ENCODE measurements at regions not wholly inside any gene's neighbourhood (a gene's known extent, or its start where the extent isn't known, plus 50 kb on each side); places are given as distances from the start of the nearest gene placed in this dataset.
A peak's percentile ranks its signal among the peaks of the same experiment; 100 is the strongest.

DNA sequence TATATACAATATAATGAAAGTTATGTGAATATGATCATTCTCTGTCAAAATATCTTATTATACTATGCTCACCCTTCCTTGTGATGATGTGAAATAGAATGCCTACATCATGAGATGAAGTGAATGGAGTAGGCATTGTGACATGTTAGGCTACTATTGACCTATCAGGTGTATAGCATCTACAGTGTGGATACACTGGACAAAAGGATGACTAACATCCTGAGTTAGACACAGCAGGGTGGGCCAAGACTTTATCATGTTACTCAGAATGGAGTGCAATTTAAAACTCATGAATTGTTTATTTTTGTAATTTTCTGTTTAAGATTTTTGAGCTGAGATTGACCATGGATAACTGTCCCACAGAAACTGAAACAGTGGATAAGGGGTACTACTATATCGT is 53.4 kb upstream of the NAV3 start:
- DNase-seq, result no peak

DNA sequence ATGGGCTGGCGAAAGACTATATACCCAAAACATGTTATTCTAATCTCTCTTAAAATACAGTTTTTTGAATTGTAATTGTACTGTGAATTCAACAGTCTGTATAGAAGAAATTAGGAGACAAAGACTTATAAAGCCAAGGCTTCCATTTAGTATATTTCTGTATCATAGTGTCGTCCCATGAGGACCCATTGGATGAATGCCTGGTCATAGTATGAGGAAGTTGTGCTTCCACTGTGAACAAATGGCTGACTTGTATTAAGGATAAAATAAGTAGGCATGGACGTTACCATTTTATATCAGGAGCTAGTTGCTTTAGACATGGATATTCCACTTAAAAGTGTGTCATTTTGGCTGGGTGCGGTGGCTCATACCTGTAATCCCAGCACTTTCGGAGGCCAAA is 55.9 kb upstream of the NAV3 start:
- no peak for DNase-seq

DNA sequence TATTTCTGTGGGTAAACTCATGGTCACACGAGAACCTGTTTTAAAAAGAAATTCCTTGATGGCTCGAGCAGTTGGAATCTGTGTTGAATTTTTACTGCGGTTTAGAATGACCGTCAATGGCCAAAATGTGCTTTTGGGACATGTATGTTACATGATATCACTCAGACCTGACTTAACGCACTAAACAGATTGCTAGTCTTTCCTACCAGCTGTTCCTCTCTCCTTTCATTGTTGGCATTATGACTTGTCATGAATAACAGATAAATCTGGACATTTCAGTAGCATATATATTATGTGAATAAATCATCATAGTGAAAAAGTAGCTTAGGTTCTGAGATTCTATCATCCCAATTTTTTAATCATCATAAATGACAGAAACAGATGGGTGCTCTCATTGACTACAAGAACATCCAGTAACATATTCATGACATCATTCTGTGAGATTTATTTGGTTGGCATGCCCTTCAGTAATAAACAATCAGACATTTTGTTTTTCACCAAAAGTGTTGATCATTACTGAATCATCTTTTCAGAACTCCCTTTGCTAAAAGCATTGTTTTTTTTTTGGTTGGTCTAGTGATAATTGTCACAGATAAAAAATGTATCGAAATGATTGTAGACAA is 57.9 kb upstream of the NAV3 start:
- DNase-seq, result no peak

DNA sequence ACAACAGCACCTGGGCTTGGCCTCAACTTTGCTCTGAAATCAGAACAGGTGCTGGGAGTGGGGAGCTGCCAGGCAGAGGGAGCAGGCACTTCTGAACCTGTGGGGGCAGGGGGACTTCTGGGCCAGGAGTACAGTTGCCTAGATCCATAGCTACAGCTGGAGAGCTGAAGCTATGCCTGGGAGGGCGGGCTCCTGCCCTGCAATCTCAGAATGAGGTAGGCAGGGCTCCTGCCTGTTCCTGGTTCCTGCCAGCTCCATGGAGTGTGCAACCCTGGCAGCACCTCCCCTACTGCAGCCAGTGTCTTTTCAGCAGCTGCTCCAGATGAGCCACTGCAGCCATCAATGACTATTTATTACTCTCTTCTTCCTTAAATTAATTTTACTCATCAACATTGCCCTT is 62.1 kb upstream of the NAV3 start:
- no peak for DNase-seq

DNA sequence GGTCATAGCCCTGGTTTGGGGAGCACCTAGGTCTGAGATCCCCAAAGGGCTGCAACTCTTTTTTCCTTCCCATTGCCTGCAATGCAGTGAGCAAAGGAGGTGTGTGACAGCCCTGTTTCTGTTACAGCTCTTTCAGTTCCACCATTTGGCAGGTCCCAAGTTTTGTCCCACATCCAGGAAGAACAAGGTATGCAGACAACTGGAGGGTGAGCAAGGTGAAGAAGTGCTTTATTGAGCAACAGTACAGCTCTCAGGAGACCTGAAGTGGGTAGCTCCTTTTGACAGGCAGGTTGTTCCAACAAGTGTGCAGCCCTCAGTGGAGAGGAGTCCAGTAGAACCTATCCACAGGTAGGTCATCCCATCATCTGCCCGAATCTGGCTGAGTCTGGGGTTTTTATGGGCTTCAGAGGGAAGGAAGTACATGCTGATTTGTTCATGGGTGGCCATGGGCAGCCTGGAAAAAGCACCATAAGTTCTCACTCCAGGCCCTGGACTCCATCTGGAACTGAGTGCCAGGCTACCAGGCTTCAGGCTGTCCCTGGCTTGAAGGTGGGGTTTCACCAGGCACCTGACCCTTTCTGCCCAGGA is 62.8 kb upstream of the NAV3 start:
- DNase-seq, result no peak

DNA sequence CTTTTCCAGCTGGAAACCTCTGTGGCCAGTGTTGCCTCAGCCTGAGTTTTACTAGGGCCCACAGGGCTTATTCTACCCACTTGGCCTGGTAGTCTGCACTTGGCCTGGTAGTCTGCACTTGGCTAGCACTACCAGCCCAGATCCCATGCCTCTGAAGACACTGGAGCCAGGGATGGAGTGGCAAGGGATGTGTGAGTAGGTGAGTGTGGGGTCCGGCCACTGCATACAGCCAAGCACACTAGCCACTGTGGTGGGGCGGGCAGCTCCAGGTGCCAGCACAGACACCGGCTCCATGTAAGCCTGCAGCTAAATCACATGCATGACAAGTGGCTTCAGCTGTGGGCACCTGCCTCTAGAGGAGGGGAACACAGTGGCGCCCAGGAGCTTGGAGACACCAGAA is 63.4 kb upstream of the NAV3 start:
- DNase-seq, result no peak

DNA sequence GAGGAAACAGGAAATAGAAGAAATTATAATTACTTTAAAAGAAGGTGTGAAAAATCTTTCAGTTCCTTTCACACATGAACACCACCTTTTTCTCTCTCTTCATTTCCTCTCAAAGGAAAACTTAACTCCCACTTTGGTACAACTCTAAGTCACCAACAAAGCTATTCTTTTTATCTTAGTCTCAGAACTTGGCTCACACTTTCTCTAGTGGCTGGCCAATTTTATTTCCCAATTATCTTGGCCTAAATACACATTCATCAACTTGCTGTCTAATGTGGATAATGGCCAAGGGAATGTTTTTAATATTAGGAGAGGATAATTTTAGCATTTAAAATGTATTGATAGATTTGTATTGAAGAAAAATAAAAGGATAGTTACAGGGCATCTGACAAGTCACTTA is 64.5 kb upstream of the NAV3 start:
- no peak for DNase-seq

DNA sequence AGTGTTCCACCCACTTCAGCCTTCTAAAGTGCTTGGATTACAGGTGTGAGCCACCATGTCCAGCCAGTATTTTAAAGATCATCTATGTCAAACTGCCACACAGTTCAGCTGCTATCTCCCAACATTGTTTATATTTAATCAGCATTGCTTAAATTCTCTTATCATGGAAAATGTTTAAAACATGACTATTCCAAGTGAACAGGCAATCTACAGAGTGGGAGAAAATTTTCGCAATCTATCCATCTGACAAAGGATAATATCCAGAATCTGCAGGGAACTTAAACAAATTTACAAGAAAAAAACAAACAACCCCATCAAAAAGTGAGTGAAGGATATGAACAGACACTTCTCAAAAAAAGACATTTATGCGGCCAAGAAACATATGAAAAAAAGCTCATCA is 69.4 kb upstream of the NAV3 start:
- no peak for DNase-seq

DNA sequence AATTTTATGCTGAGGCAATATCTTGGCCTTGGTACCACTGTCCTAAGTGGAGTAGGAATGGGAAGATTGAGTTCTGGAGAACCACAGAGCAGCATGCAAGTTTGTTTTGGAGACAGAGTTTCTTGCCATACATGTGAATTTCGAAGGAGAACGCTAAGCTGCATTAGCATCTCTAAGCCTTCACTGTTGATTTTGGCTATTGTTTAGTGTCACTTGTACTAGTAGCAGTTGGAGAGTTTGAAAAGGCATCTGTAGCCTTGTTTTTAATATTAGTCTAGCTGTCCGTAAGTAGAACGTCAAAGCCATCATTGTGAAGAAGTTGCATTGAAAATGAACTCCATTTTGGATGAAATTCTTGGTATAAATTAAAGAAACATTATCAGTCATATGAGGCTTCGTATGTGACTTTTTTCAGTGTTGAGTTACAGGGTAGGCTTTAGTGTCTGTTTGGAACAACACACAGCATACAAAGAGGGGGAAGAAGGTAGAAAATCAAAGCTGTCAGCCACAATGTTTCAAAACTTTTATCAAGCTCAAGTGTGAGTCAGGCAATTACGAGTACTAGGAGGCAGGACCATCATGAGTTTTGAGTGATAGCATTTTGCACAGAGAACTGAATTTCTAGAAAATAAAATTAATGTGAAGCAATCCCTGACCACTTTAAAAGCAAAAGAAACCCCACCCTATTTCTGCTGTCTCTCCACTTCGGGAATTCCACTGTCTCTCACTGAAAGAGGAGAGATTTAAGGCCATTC is 70.2 kb upstream of the NAV3 start:
- no peak for DNase-seq

DNA sequence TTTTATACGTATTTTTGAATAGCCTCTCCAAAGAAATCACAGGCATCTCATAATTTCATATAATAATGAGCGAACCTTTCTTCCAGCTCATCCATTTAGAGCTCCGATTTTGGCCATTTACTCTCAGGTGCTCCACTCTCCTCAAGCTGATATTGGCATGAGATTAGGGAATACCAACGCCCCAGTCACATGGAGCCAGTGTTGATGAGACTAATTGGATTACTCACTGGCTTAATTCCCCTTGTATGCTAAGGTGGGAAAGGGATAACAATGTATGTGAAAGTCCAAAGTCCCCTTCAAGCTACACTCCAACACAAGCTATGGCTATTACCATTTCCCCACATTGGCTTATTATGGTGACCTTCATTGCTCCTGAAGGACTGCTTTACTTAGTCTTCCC is 76.6 kb upstream of the NAV3 start:
- no peak for DNase-seq

DNA sequence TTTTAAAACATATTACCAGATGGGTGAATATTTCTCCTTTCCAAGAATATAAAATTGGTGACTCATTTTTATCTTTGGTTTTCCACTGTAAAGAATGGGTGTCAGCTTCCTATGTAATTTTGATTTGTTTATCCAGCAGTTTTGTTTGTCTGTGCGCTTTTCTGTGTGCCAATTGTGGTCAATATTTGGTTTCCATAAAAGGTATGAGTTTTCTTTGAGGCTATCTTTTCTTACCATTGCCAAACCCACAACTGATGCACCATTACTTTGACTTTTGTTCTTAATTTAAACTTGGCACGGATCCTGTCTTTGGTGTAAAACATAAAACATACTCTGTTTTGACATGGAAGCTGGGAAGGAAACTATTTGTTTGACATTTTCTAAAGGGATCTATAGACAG is 78.8 kb upstream of the NAV3 start:
- no peak for DNase-seq

DNA sequence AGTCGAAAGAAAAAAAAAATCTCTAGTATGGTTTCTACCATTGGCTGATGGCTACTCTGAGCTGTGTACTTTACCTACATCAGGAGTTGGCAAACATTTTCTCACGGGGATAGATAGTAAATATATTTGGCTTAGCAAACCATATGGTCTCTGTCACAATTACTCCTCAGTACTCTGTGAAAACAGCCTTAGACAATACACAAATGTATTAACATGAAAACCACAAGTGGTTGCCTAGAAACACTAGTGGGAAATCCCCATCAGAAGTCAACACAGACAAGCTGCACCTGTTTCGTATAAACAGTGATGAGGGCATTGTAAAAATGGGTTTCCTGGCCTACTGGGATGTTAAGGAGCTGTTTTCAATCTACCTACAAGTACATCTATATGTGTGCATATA is 84.6 kb upstream of the NAV3 start:
- DNase-seq, result no peak

DNA sequence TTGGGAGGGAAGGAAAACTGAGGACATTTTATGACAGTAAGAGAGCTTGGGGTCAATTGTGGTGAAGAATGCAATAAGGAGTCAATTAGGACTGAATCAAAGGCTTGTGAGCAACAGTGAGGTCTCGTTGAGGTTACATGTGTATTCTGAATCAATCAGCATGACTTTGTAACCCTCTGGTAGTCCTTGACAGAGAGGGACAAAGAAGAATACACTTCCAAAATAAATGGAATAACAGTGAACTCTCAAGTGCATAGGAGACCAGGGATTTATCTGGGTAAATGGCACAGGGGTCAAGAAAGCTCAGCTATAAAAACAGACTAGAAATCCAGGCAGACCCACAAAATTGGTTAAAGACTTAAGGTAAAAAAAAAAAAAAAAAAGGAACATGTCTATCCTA is 85.1 kb upstream of the NAV3 start:
- no peak for DNase-seq

DNA sequence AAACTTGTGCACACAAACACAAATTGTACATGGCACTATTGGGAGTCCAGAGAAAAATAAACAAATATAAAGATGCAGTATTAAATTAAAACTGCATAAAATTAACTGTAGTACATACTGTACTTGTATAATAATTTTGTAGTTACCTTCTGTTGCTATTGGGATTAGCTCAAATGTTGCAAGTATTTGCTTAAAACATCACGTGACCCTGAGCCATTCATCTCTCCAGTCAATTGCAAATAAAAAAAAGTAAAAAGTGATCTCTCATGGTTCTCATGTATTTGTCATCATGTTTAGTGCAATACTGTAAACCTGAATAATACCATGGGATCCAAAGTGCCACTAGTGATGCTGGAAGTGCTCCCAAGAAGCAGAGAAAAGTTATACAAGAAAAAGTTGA is 88.1 kb upstream of the NAV3 start:
- DNase-seq, result no peak

DNA sequence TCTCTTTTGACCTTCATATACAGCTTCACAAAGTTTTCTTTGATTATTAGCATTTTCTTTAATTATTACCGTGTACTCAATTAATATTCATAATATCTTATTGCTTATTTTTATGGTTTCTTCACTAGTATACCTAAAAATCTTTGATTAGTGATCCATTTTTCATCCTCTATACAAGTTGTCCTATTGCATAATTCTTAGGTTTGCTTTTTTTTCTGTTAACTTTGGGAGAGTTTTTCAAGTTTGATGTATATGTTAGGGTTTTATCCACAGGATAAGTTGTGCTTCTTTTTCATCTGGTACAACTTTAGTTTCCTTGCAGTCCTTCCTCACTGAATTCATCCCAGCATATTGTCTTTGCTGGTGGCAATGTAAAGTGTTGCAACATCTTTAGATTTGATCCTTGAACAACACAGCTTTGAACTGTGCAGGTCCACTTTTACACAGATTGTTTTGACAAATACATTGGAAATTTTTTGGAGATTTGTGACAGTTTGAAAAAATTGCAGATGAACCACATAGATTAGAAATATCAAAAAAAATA is 88.6 kb upstream of the NAV3 start:
- DNase-seq, result no peak

DNA sequence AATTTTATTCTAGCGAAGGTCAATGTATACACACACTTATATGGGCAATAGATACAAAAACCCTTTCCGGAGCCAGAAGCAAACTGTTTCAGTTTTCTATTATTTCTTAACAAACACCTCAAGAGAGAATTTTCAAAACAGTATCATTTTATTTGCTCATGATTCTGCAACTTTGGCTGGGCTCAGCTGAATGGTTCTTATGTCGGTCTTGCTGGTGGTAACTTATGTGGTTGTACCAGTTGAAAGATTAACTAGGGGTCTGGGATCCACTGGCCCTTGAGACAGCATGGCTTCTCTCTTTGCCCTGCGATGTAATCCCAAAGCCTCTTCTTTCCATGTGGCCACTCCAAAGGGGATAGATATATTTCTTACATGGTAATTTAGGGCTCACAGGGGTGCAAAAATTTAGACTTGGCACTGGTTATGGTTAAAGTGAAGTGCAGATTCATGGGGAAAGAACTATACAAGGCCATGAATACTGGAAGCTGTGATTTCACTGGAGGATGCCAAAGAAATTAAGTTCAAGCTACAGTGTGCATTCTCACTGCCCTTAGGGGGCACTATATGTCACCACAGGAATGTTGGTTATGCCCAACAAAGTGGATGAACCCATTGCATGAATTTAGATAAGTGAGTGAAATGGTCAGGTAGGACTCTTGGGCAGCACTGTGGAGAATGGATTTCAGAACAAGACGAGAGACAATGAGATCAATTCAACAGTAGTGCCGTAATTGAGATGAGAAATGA is 94.3 kb upstream of the NAV3 start:
- no peak for DNase-seq

DNA sequence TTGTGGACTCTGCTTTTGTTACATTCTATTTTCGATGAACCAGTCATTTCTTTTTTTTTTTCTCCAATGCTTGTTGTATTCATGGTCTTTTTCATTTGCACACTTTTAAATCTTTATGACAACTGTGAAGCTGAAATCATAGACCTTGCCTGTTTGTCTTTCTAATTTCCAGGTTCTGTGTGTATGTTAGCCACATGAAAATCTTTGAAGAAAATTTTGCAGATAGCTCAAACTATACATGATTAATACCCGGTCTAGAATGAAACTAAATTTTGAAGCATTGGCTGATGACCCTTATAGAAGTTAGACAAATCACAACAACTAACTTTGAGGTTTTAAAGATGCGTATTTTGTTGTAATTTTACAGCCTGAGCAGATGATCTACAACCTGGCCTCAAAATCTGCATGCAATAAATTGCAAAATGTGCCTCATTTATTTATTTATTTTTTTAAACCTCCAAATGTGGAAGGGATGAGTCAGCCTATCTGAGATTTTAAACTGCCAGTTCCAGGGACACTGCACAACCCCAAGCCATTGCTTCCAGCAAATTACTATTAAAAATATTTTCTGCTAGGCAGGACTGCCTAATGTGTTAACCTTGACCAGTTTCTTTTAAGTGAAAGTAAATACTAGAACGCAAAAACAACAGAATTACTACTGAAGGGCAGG is 96.3 kb upstream of the NAV3 start:
- DNase-seq, result no peak

DNA sequence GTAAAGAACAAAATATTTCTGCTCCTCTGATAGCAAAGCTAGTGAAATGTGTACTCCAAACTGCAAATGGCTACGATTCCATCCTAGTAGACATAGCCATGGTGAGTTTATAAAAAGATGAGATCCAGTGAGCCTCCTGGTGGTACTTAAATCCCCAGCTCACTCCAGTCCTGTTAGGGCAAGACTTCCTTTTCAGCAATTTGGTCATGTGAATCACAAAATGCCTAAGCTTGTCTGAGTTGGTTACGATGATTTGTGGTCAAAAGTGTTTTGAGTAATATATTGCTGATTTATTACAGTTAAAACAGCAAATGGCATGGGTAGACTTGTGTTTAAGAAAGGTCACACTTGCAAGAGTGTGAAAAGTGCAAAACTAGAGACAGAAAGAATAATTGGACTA is 102.7 kb upstream of the NAV3 start:
- no peak for DNase-seq

DNA sequence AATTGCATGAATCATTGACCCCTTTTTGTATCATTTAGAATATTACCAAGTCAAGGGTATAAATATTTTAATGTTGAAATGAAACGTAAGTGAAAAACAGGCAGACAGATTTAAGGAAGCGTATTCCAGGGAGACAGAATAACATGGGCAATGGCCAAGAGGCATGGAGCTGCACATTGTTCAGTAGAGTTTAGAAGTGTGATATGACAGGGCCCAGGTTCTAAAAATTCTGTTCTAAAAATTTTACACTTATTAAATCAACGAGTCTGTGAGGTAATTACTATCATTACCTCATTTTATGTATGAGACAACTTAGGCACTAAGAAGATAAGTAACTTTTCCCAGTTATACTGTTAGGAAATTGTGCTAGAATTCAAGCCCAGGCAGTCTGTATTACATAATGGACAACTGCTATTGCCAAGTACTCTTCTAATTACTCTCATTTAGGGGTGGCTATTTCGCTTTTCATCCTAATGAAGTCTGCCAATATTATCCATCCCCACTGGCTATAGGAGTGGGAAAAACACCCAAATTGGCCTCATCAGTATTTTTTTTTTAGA is 103.2 kb upstream of the NAV3 start:
- no peak for DNase-seq

DNA sequence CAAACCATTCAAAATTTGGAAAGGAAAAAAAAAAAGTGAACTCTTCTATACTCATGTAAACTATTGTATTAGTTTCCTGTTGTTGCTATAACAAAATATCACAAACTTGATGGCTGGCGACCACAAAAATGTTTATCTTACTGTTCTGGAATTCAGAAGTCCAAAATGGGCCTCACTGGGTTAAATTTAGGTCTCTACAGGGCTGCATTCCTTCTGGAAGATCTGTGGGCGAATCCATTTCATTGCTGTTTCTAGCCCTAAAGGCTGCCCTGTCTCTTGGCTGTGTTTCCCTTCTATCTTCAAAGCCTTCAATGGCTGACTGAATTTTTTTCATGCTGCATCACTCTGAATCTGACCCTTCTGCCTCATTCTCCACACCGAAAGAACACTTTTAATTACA is 105.1 kb upstream of the NAV3 start:
- no peak for DNase-seq

DNA sequence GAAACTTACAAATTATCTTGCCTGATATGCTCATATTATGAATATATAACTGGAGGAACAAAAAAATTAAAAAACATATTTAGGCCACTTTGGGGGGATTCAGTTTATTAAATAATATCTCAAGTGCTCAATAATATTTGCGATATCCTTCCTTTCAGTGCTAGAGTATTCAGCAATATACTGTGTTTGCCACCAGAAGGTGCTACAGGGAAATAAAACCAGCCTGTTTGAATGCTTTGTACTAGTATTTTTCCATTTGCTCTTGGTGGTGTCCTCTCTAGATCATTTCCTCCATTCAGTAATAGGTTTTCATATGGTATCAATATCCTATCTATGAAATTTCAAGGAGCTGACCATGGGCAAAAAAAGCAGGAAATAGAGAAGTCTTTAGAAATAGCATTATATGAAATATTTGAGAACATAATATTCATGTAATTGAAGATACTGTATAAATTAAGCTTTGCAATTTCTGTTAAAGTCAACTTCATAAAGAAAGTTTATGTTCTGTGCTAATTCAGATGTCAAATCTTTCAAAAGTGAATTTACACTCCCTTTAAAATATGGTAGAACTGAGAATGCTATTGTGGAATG is 106.2 kb upstream of the NAV3 start:
- DNase-seq, result peak; percentile 2 to 6

DNA sequence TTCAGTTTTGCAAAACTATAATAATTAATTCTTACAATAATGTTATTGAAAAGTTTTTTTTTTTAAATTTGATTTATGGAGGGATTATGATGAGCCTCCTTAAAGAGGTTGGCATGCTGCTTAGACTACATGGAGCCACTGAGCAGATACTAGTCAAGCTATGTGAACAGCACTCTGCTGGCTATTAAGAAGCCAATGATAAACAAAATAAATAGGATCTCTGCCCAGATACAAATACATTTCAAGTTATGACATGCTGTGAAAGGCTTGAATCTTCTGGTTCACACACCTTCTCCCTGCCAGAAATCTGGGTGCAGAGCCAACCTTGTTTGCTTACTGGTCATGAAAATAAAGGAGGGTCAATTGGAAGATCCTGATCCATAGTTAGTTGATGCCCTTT is 107.4 kb upstream of the NAV3 start:
- DNase-seq, result no peak

All from hippocampal formation (tissue), 2 donors.